ENCODE measurements at regions not wholly inside any gene's neighbourhood (a gene's known extent, or its start where the extent isn't known, plus 50 kb on each side); places are given as distances from the start of the nearest gene placed in this dataset.
"Not testable (repeated sequence)": the region's sequence is repeated elsewhere in the genome, so short reads cannot be mapped to it uniquely, and the experiment has no call there.

DNA sequence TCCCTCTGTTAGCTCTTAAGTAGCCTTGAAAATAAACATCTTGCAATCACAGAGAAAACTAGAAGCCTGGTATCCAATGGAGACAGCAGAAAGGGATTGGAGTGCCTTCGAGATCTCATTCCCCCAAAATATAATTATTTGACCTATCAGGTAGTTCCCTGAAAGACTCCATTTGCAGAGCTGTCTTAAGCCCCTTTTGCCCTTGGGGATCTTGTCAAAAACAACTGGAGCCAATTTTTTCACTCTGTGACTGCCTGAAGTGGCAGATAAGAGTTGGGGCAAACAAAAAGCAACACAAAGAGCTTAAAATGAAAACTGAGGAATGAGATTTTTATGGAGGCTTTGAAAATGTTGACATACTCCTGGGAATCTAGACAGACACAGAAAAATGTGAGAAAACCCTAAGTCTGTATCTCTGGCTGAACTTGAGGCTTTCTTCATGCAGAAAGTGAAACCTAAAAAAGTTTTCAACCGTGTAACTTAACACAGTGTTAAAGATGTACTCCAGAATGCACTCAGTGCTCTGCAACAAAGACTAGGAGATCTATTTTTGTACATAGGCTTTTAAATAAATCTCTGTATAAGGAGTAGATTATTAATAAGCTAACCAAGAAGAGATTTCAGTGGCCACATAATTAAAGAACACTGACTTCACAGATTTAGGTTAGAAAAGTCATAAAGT, 971.1 kb upstream of the MAN1A1 start:
- Mint-ChIP-seq H3K4me1 (ENCODE audit: low read depth) (no peaks in the 10 kb centered on the region), H3K36me3 (ENCODE audit: low read depth) (no peaks in the 10 kb centered on the region)

GRCh38 chr6:120304223-120304622, 954.7 kb upstream of the MAN1A1 start:
- Mint-ChIP-seq H3K4me3 (no peak overlapping the region), H3K9me3 (no peaks in the 10 kb centered on the region), H3K27ac (no peak overlapping the region), H3K27me3 (no peaks in the 10 kb centered on the region), H3K36me3 (ENCODE audit: low read depth) (no peaks in the 10 kb centered on the region), H3K4me1 (ENCODE audit: low read depth) (no peaks in the 10 kb centered on the region)
- no peak for DNase-seq

More for the DNA sequence above, 971.1 kb upstream of the MAN1A1 start:
- H3K9me3 Mint-ChIP-seq: peaks cover 13% of the 10 kb centered on the region
- DNase-seq: no peak
- no peak overlapping the region for H3K4me3 Mint-ChIP-seq
- no peaks in the 10 kb centered on the region for H3K27me3 Mint-ChIP-seq
- no peak overlapping the region for H3K27ac Mint-ChIP-seq

DNA sequence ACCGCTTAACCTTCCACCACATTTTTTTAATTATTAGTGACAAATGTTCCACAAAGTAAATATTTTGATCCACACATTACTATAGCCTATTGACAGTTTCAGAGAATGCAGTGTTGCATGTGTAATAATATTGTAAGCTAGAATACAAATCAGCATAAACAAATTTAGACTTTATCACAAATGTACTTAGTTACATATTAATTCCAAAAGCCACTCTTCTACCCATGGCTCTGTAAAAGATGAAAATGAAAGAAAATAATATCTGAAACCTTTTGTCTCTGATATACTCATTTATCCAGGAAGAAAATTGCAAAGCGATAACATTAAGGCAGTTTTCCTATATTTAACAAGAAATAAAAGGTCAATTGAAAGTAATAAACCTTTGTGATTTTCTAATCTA, 954.0 kb upstream of the MAN1A1 start:
- Mint-ChIP-seq H3K9me3 (no peaks in the 10 kb centered on the region), H3K36me3 (ENCODE audit: low read depth) (no peaks in the 10 kb centered on the region), H3K4me1 (ENCODE audit: low read depth) (no peaks in the 10 kb centered on the region), H3K27me3 (no peaks in the 10 kb centered on the region), H3K4me3 (no peak overlapping the region), H3K27ac (no peak overlapping the region)
- no peak for DNase-seq

DNA sequence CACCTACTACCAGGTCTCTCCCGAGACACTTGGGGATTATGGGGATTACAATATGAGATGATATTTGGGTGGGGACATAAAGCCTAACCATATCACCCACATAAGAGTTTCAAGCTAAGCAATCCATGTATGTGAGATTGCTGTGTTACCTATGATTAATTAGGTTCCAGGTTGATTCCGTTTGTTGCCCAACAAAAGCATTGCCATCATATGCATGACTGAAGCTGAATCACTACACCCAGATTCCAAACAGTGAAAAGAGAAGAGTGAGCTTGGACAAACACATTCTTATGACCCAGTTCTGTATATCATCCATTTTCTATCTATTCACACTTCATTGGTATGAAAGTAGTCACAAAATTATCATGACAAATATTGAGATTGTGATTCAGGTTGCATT, 952.5 kb upstream of the MAN1A1 start:
- Mint-ChIP-seq H3K27ac (no peak overlapping the region), H3K9me3 (no peaks in the 10 kb centered on the region), H3K27me3 (no peaks in the 10 kb centered on the region), H3K36me3 (ENCODE audit: low read depth) (no peaks in the 10 kb centered on the region), H3K4me1 (ENCODE audit: low read depth) (no peaks in the 10 kb centered on the region), H3K4me3 (no peak overlapping the region)
- no peak for DNase-seq

DNA sequence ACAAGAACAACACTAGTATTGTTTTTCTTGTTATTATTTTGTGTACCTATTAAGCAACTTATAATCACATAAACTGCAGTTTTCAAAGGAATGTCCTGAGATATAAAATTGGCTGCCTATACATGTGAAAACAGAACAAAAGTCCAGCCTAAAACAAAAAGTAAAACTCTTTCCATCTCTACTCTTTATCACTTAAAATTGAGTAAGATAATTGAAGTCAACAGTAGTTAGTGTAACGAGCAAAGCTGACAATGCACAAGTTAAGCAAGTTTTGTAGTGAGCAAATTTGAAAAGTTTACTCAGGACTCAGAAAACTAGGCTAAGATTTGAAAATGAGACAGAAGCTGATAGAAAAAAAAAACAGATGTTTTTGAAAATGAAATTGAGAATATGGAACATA, 941.4 kb upstream of the MAN1A1 start:
- H3K4me3 Mint-ChIP-seq: no peak overlapping the region
- no peaks in the 10 kb centered on the region for H3K36me3 Mint-ChIP-seq (ENCODE audit: low read depth)
- no peaks in the 10 kb centered on the region for H3K27me3 Mint-ChIP-seq
- no peak overlapping the region for H3K27ac Mint-ChIP-seq
- no peak for DNase-seq
- peaks cover 12% of the 10 kb centered on the region for H3K9me3 Mint-ChIP-seq
- H3K4me1 Mint-ChIP-seq (ENCODE audit: low read depth): no peaks in the 10 kb centered on the region

- Mint-ChIP-seq H3K4me3 (no peak overlapping the region), H3K36me3 (ENCODE audit: low read depth) (no peaks in the 10 kb centered on the region), H3K27me3 (no peaks in the 10 kb centered on the region), H3K9me3 (no peaks in the 10 kb centered on the region), H3K27ac (no peak overlapping the region), H3K4me1 (ENCODE audit: low read depth) (no peaks in the 10 kb centered on the region)
- DNase-seq: no peak
Observed at GRCh38 chr6:120282005-120282404, 932.4 kb upstream of the MAN1A1 start.

DNA sequence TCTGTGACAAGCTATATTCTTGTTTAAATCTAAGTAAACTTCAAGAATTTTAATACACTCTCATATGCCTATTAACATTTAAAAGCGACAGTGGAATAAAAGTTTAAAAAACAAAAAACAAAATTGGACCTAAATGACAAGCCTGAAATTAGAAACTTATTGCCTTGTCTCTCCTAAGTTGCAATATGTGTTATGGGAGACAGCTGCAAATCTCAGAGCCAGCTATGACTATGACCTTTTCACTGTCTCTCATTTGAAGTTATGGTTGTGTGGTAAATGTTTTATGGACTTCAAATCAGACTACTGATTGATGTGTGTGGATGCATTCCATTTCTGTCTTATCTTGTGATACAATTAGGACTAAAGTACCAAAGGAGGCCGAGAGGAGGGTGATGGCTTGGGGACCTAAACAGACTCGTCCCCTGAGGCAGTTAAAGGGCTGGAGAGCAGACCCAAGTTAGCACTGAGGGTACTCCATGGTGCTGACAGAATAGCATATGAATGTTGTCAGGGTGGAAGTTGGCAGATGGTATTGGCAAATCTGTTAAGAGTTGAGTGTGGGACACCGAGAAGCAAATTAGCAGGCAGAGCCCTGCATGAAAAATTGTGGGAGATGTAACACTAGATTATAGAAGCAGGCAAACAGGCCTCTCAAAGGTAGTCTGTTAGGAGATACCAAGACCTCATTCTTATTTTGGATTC, 930.1 kb upstream of the MAN1A1 start:
- H3K27me3 Mint-ChIP-seq: no peaks in the 10 kb centered on the region

GRCh38 chr6:120278689-120279396, 929.3 kb upstream of the MAN1A1 start:
- H3K27ac Mint-ChIP-seq: no peak overlapping the region
- H3K27me3 Mint-ChIP-seq: no peaks in the 10 kb centered on the region
- no peaks in the 10 kb centered on the region for H3K36me3 Mint-ChIP-seq (ENCODE audit: low read depth)
- no peaks in the 10 kb centered on the region for H3K9me3 Mint-ChIP-seq
- no peak overlapping the region for H3K4me3 Mint-ChIP-seq
- DNase-seq: no peak
- no peaks in the 10 kb centered on the region for H3K4me1 Mint-ChIP-seq (ENCODE audit: low read depth)

More for the DNA sequence above, 930.1 kb upstream of the MAN1A1 start:
- H3K27ac Mint-ChIP-seq: no peak overlapping the region
- H3K4me1 Mint-ChIP-seq (ENCODE audit: low read depth): no peaks in the 10 kb centered on the region
- H3K36me3 Mint-ChIP-seq (ENCODE audit: low read depth): no peaks in the 10 kb centered on the region
- H3K4me3 Mint-ChIP-seq: no peak overlapping the region
- no peaks in the 10 kb centered on the region for H3K9me3 Mint-ChIP-seq
- DNase-seq: no peak

- Mint-ChIP-seq H3K27ac (no peak overlapping the region), H3K9me3 (peaks cover 7% of the 10 kb centered on the region), H3K4me1 (ENCODE audit: low read depth) (no peaks in the 10 kb centered on the region), H3K36me3 (ENCODE audit: low read depth) (no peaks in the 10 kb centered on the region), H3K27me3 (no peaks in the 10 kb centered on the region), H3K4me3 (no peak overlapping the region)
- no peak for DNase-seq
Observed at GRCh38 chr6:120274547-120274946, 925.0 kb upstream of the MAN1A1 start.

DNA sequence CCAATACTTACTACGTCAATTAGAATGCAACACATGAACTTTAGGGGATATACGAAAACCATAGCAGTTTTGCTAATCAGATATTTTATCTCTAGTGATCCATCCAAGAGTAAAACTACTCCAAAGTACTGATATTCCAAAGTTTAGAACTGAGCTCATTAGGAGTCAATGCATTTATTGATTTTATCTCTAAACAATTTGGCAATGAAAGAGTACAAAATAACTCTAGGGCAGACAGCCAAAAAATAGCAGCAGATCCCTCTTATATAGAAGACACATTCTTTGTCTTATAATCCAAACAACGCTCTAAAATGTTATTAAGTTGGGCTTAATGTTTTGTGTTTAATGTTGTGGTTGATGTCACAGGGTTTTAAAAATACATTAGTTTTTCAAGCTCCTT, 923.9 kb upstream of the MAN1A1 start:
- no peak for DNase-seq
- H3K9me3 Mint-ChIP-seq: peaks cover 7% of the 10 kb centered on the region
- no peaks in the 10 kb centered on the region for H3K36me3 Mint-ChIP-seq (ENCODE audit: low read depth)
- no peak overlapping the region for H3K4me3 Mint-ChIP-seq
- no peaks in the 10 kb centered on the region for H3K27me3 Mint-ChIP-seq
- H3K27ac Mint-ChIP-seq: no peak overlapping the region
- no peaks in the 10 kb centered on the region for H3K4me1 Mint-ChIP-seq (ENCODE audit: low read depth)

DNA sequence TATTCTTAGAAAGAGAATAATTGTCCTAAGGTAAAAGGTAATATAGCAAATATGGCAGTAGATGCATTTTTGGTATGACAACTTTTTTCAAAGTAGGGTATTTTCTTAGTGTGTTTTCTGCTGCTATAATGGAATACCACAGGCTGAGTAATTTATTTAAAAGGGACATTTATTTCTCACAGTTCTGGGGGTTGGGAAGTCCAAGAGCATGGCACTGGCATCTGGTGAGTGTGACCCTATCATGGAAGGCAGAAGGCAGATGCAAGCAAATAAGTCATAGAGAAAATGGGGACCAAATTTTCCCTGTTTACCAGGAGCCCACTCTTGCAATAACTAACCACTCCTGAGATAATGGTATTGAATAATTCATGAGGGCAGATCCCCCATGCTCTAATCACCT, 922.5 kb upstream of the MAN1A1 start:
- Mint-ChIP-seq H3K27me3 (no peaks in the 10 kb centered on the region), H3K4me3 (no peak overlapping the region), H3K9me3 (peaks cover 7% of the 10 kb centered on the region), H3K36me3 (ENCODE audit: low read depth) (no peaks in the 10 kb centered on the region), H3K4me1 (ENCODE audit: low read depth) (no peaks in the 10 kb centered on the region), H3K27ac (no peak overlapping the region)
- no peak for DNase-seq

- not testable (repeated sequence) for DNase-seq; H3K4me1 Mint-ChIP-seq (ENCODE audit: low read depth); H3K9me3 Mint-ChIP-seq; H3K36me3 Mint-ChIP-seq (ENCODE audit: low read depth); H3K27me3 Mint-ChIP-seq; H3K27ac Mint-ChIP-seq; H3K4me3 Mint-ChIP-seq
Observed at GRCh38 chr6:120268256-120268655, 918.7 kb upstream of the MAN1A1 start.

DNA sequence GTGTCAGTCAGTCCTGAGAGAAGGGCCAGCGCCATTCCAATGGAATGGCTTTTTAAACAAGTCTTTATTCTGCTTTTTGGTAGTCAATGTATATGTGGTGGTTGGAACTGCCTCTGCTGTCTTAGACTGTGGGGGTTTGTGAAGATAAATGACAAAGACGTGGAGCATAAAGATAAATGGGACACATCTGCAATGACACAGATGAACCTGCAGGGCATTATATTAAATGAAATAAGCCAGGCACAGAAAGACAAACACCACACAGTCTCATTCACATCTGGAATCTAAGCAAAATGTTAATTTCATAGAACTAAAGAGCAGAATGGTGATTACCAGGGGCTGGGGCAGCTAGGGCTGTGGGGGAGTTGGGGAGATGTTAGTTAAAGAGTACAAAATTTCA, 912.8 kb upstream of the MAN1A1 start:
- Mint-ChIP-seq H3K4me1 (ENCODE audit: low read depth) (no peaks in the 10 kb centered on the region), H3K9me3 (peaks cover 5% of the 10 kb centered on the region), H3K27ac (no peak overlapping the region), H3K27me3 (no peaks in the 10 kb centered on the region), H3K36me3 (ENCODE audit: low read depth) (no peaks in the 10 kb centered on the region), H3K4me3 (no peak overlapping the region)
- no peak for DNase-seq

DNA sequence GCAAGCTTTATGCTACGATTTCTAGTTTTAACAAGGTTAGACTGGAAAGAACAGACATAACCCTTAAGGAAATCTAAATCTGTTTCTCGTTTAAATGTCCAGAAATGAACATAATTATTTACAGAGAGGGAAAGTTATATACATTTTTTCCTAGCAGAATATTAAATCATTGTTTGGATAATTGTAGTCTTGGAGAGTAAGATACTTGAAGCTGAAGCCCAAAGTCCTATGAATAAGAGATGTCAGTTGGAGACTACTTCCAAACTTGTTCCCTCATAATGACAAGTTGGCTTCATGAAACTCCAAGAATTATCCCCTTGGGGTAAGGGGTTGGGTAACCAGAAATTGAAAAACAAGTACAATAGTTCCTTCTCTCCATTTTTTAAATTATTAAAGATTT, 911.1 kb upstream of the MAN1A1 start:
- DNase-seq: no peak
- Mint-ChIP-seq H3K4me3 (no peak overlapping the region), H3K27ac (no peak overlapping the region), H3K4me1 (ENCODE audit: low read depth) (no peaks in the 10 kb centered on the region), H3K27me3 (no peaks in the 10 kb centered on the region), H3K9me3 (peaks cover 3% of the 10 kb centered on the region), H3K36me3 (ENCODE audit: low read depth) (no peaks in the 10 kb centered on the region)

DNA sequence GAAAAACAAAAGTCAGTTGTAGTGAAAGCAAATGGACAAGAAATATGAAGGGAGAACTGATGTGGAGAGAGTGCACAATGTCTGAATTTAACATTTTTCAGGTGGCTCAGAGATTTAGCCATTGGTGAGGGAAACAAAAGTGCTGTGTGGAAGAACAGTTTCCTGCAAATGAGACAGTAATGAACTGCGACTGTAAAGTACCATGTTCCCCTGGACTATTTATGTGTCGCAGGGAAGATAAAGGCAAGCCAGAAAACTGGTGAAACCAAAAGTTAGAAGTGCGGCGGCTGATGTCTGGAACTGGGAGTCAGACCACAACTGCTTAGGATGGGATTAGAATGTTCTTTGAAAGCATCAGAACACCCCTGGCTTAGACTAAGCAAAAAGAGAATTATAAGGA, 905.1 kb upstream of the MAN1A1 start:
- H3K9me3 Mint-ChIP-seq: no peaks in the 10 kb centered on the region
- no peak overlapping the region for H3K27ac Mint-ChIP-seq
- no peak for DNase-seq
- H3K4me3 Mint-ChIP-seq: no peak overlapping the region
- no peaks in the 10 kb centered on the region for H3K27me3 Mint-ChIP-seq
- no peaks in the 10 kb centered on the region for H3K36me3 Mint-ChIP-seq (ENCODE audit: low read depth)
- H3K4me1 Mint-ChIP-seq (ENCODE audit: low read depth): no peaks in the 10 kb centered on the region
